ENCODE measurements at regions not wholly inside any gene's neighbourhood (a gene's known extent, or its start where the extent isn't known, plus 50 kb on each side); places are given as distances from the start of the nearest gene placed in this dataset.

GRCh38 chr3:28577941-28578500 is 229.4 kb upstream of the AZI2 start:
- H3F3A ChIP-seq (ENCODE audit: low read length, unreplicated experiment) = no peaks in the 10 kb centered on the region
- DNase-seq (no peak), ATAC-seq (no peak)
- no peaks in the 10 kb centered on the region for H3K9me2 ChIP-seq (replicated peaks; ENCODE audit: low read length)
- no peak for TF ChIP-seq EZH2 (IDR thresholded peaks at IDR 0.05; ENCODE audit: low read length, unreplicated experiment)
- TF ChIP-seq EZH2phosphoT487 (IDR thresholded peaks at IDR 0.05; ENCODE audit: borderline replicate concordance, low read length) = no peak
- no peak for TF ChIP-seq CTCF (conservative IDR thresholded peaks at IDR 0.05; ENCODE audit: low read depth, low read length)
- no peaks in the 10 kb centered on the region for H3K36me3 ChIP-seq (ENCODE audit: low read depth, low read length)
- peaks cover 96% of the 10 kb centered on the region for H3K27me3 ChIP-seq (ENCODE audit: low read length)
- ChIA-PET CTCF (no interaction called here), POLR2A (ENCODE audit: unreplicated experiment) (no interaction called here)
- no TSS peak for BruUV-seq (replicated peaks)
- no peak overlapping the region for H3K4me3 ChIP-seq (ENCODE audit: low read length)
- no peak overlapping the region for H2AFZ ChIP-seq (ENCODE audit: low read length)
- H3K9ac ChIP-seq (ENCODE audit: low read length) = no peak overlapping the region
- intact Hi-C loops (cut with micrococcal nuclease) = no loop called here
- no peaks in the 10 kb centered on the region for H4K20me1 ChIP-seq (ENCODE audit: low read length)
- no peak overlapping the region for H3K27ac ChIP-seq (ENCODE audit: low read length)
- H3K79me2 ChIP-seq (ENCODE audit: low read length) = no peaks in the 10 kb centered on the region
- H3K4me2 ChIP-seq (ENCODE audit: low read length) = no peak overlapping the region
- no peaks in the 10 kb centered on the region for H3K9me3 ChIP-seq (ENCODE audit: low read length)
- H3K4me1 ChIP-seq (ENCODE audit: insufficient read depth, low read length) = no peaks in the 10 kb centered on the region; the same call in 1 of the 2 replicates

- H3K79me2 ChIP-seq (ENCODE audit: low read length) = no peaks in the 10 kb centered on the region
- peaks cover 41% of the 10 kb centered on the region for H3K27me3 ChIP-seq (ENCODE audit: low read length)
- TF ChIP-seq EZH2 (IDR thresholded peaks at IDR 0.05; ENCODE audit: low read length, unreplicated experiment) (no peak), CTCF (conservative IDR thresholded peaks at IDR 0.05; ENCODE audit: low read depth, low read length) (no peak), EZH2phosphoT487 (IDR thresholded peaks at IDR 0.05; ENCODE audit: borderline replicate concordance, low read length) (no peak)
- no peak overlapping the region for H3K9ac ChIP-seq (ENCODE audit: low read length)
- H3K9me2 ChIP-seq (replicated peaks; ENCODE audit: low read length) = no peaks in the 10 kb centered on the region
- no peaks in the 10 kb centered on the region for H4K20me1 ChIP-seq (ENCODE audit: low read length)
- H3K4me3 ChIP-seq (ENCODE audit: low read length) = no peak overlapping the region
- POLR2A ChIA-PET (ENCODE audit: unreplicated experiment) = no interaction called here
- DNase-seq (peak; percentile 18), ATAC-seq (no peak)
- H3K36me3 ChIP-seq (ENCODE audit: low read depth, low read length) = no peaks in the 10 kb centered on the region
- intact Hi-C loops (cut with micrococcal nuclease) = no loop called here
- no peaks in the 10 kb centered on the region for H3K9me3 ChIP-seq (ENCODE audit: low read length)
- CTCF ChIA-PET = no interaction called here
- no peak overlapping the region for H3K27ac ChIP-seq (ENCODE audit: low read length)
- no TSS peak for BruUV-seq (replicated peaks)
- H3F3A ChIP-seq (ENCODE audit: low read length, unreplicated experiment) = no peaks in the 10 kb centered on the region
- H2AFZ ChIP-seq (ENCODE audit: low read length) = no peak overlapping the region
- no peak overlapping the region for H3K4me2 ChIP-seq (ENCODE audit: low read length)
- no peaks in the 10 kb centered on the region for H3K4me1 ChIP-seq (ENCODE audit: insufficient read depth, low read length)
These were observed 237.7 kb upstream of the AZI2 start for GRCh38 chr3:28586325-28586724.

GRCh38 chr3:28587723-28588122 is 239.1 kb upstream of the AZI2 start:
- no peaks in the 10 kb centered on the region for H3F3A ChIP-seq (ENCODE audit: low read length, unreplicated experiment)
- H3K9me3 ChIP-seq (ENCODE audit: low read length) = no peaks in the 10 kb centered on the region
- ATAC-seq (no peak), DNase-seq (no peak)
- H3K9me2 ChIP-seq (replicated peaks; ENCODE audit: low read length) = no peaks in the 10 kb centered on the region
- H3K27ac ChIP-seq (ENCODE audit: low read length) = no peak overlapping the region
- H3K36me3 ChIP-seq (ENCODE audit: low read depth, low read length) = no peaks in the 10 kb centered on the region
- intact Hi-C loops (cut with micrococcal nuclease) = no loop called here
- POLR2A ChIA-PET (ENCODE audit: unreplicated experiment) = no interaction called here
- no peak overlapping the region for H2AFZ ChIP-seq (ENCODE audit: low read length)
- CTCF ChIA-PET = no interaction called here
- no TSS peak for BruUV-seq (replicated peaks)
- no peak overlapping the region for H3K4me3 ChIP-seq (ENCODE audit: low read length)
- no peaks in the 10 kb centered on the region for H3K79me2 ChIP-seq (ENCODE audit: low read length)
- peaks cover 42% of the 10 kb centered on the region for H3K27me3 ChIP-seq (ENCODE audit: low read length)
- H3K9ac ChIP-seq (ENCODE audit: low read length) = no peak overlapping the region
- H3K4me1 ChIP-seq (ENCODE audit: insufficient read depth, low read length) = no peaks in the 10 kb centered on the region
- H4K20me1 ChIP-seq (ENCODE audit: low read length) = no peaks in the 10 kb centered on the region
- TF ChIP-seq EZH2 (IDR thresholded peaks at IDR 0.05; ENCODE audit: low read length, unreplicated experiment) (no peak), EZH2phosphoT487 (IDR thresholded peaks at IDR 0.05; ENCODE audit: borderline replicate concordance, low read length) (no peak), CTCF (conservative IDR thresholded peaks at IDR 0.05; ENCODE audit: low read depth, low read length) (no peak)
- no peak overlapping the region for H3K4me2 ChIP-seq (ENCODE audit: low read length)
